ENCODE measurements at regions not wholly inside any gene's neighbourhood (a gene's known extent, or its start where the extent isn't known, plus 50 kb on each side); places are given as distances from the start of the nearest gene placed in this dataset.

GRCh38 chr13:105370011-105370650 is 1165.3 kb downstream of the EFNB2 start:
- TF ChIP-seq MAX (IDR thresholded peaks at IDR 0.05) (no peak), TAF1 (IDR thresholded peaks at IDR 0.05; ENCODE audit: low read depth) (no peak), NFIC (IDR thresholded peaks at IDR 0.05) (no peak), REST (IDR thresholded peaks at IDR 0.05; ENCODE audit: low read depth) (no peak), YY1 (IDR thresholded peaks at IDR 0.05; ENCODE audit: low read depth) (no peak), CEBPB (IDR thresholded peaks at IDR 0.05) (no peak), EP300 (IDR thresholded peaks at IDR 0.05; ENCODE audit: borderline replicate concordance) (no peak), TCF12 (IDR thresholded peaks at IDR 0.05; ENCODE audit: low read depth) (no peak), ZBTB7A (IDR thresholded peaks at IDR 0.05; ENCODE audit: low read depth) (no peak), EGR1 (IDR thresholded peaks at IDR 0.05) (no peak), FOXM1 (IDR thresholded peaks at IDR 0.05; ENCODE audit: borderline replicate concordance, low read depth) (no peak), RAD21 (IDR thresholded peaks at IDR 0.05; ENCODE audit: low read depth) (no peak), CREB1 (IDR thresholded peaks at IDR 0.05; ENCODE audit: low read depth) (no peak)

GRCh38 chr13:105368781-105369180 is 1166.7 kb downstream of the EFNB2 start:
- TF ChIP-seq FOXM1 (IDR thresholded peaks at IDR 0.05; ENCODE audit: borderline replicate concordance, low read depth): no peak
- TF ChIP-seq CREB1 (IDR thresholded peaks at IDR 0.05; ENCODE audit: low read depth): no peak
- no peak for TF ChIP-seq CEBPB (IDR thresholded peaks at IDR 0.05)
- TF ChIP-seq TEAD4 (IDR thresholded peaks at IDR 0.05): no peak
- TF ChIP-seq RAD21 (IDR thresholded peaks at IDR 0.05; ENCODE audit: low read depth): no peak
- no peak for TF ChIP-seq TAF1 (IDR thresholded peaks at IDR 0.05; ENCODE audit: low read depth)
- no peak for TF ChIP-seq USF1 (IDR thresholded peaks at IDR 0.05)
- no peak for TF ChIP-seq YY1 (IDR thresholded peaks at IDR 0.05; ENCODE audit: low read depth)
- no peak for TF ChIP-seq EGR1 (IDR thresholded peaks at IDR 0.05)
- no peak for TF ChIP-seq EP300 (IDR thresholded peaks at IDR 0.05; ENCODE audit: borderline replicate concordance)
- no peak for TF ChIP-seq ZBTB7A (IDR thresholded peaks at IDR 0.05; ENCODE audit: low read depth)
- no peak for TF ChIP-seq MAX (IDR thresholded peaks at IDR 0.05)
- no peak for TF ChIP-seq NFIC (IDR thresholded peaks at IDR 0.05)
- TF ChIP-seq REST (IDR thresholded peaks at IDR 0.05; ENCODE audit: low read depth): no peak
- TF ChIP-seq TCF12 (IDR thresholded peaks at IDR 0.05; ENCODE audit: low read depth): no peak

GRCh38 chr13:105365831-105366230 is 1169.6 kb downstream of the EFNB2 start:
- TF ChIP-seq YY1 (IDR thresholded peaks at IDR 0.05; ENCODE audit: low read depth) (no peak), TEAD4 (IDR thresholded peaks at IDR 0.05) (no peak), USF1 (IDR thresholded peaks at IDR 0.05) (no peak), MAX (IDR thresholded peaks at IDR 0.05) (no peak), CREB1 (IDR thresholded peaks at IDR 0.05; ENCODE audit: low read depth) (no peak)

- no peak for TF ChIP-seq RAD21 (IDR thresholded peaks at IDR 0.05; ENCODE audit: low read depth)
- TF ChIP-seq TCF12 (IDR thresholded peaks at IDR 0.05; ENCODE audit: low read depth): no peak
- no peak for TF ChIP-seq USF1 (IDR thresholded peaks at IDR 0.05)
- no peak for TF ChIP-seq NFIC (IDR thresholded peaks at IDR 0.05)
- no peak for TF ChIP-seq CEBPB (IDR thresholded peaks at IDR 0.05)
- TF ChIP-seq TAF1 (IDR thresholded peaks at IDR 0.05; ENCODE audit: low read depth): no peak
- TF ChIP-seq MAX (IDR thresholded peaks at IDR 0.05): no peak
- no peak for TF ChIP-seq YY1 (IDR thresholded peaks at IDR 0.05; ENCODE audit: low read depth)
- TF ChIP-seq CREB1 (IDR thresholded peaks at IDR 0.05; ENCODE audit: low read depth): no peak
- no peak for TF ChIP-seq EGR1 (IDR thresholded peaks at IDR 0.05)
- no peak for TF ChIP-seq FOXM1 (IDR thresholded peaks at IDR 0.05; ENCODE audit: borderline replicate concordance, low read depth)
- no peak for TF ChIP-seq ZBTB7A (IDR thresholded peaks at IDR 0.05; ENCODE audit: low read depth)
- no peak for TF ChIP-seq EP300 (IDR thresholded peaks at IDR 0.05; ENCODE audit: borderline replicate concordance)
- no peak for TF ChIP-seq TEAD4 (IDR thresholded peaks at IDR 0.05)
- no peak for TF ChIP-seq REST (IDR thresholded peaks at IDR 0.05; ENCODE audit: low read depth)
Observed at GRCh38 chr13:105365021-105365550, 1170.4 kb downstream of the EFNB2 start.
